GM21576 (cell line): ENCODE measurements at regions not wholly inside any gene's neighbourhood (a gene's known extent, or its start where the extent isn't known, plus 50 kb on each side); places are given as distances from the start of the nearest gene placed in this dataset.

Source experiments
- ATAC-seq: cut with Tn5 transposase; IDR thresholded peaks from one replicate; pipeline ENCODE4 v1.9.1; 2021; ENCODE audit warnings: mild to moderate bottlenecking, moderate library complexity; ENCODE audit not compliant: unreplicated experiment

- ATAC-seq: no peak
Observed at GRCh38 chr14:47763188-47763854, 87.9 kb upstream of the MDGA2 start.

- ATAC-seq: no peak
Observed at GRCh38 chr14:47746986-47747385, 71.6 kb upstream of the MDGA2 start.

- no peak for ATAC-seq
Observed at GRCh38 chr14:47744155-47744554, 68.8 kb upstream of the MDGA2 start.

GRCh38 chr14:47739541-47739940, 64.1 kb upstream of the MDGA2 start:
- no peak for ATAC-seq

- ATAC-seq: no peak
Observed at GRCh38 chr14:47730296-47730695, 54.9 kb upstream of the MDGA2 start.
